Prostate gland (tissue), 2 donors: ENCODE measurements at regions not wholly inside any gene's neighbourhood (a gene's known extent, or its start where the extent isn't known, plus 50 kb on each side); places are given as distances from the start of the nearest gene placed in this dataset.

ENCODE experiments used
- POLR2A ChIP-seq: fragments of 450-650 bp; IDR thresholded peaks from one replicate; pipeline ENCODE4 v1.6.1; 2016; ENCODE audit warnings: antibody characterized with exemption, mild to moderate bottlenecking
- POLR2AphosphoS5 ChIP-seq: sonication (generic); formaldehyde crosslinking; IDR thresholded peaks from one replicate; pipeline ENCODE4 v1.6.1; 2017; ENCODE audit warnings: antibody characterized with exemption
- TF ChIP-seq, protein P1 (sequence below), 4 experiments: fragments of 200-600 bp in 2 of 4; fragments of 450-650 bp in 2 of 4; sonication (generic) in 2 of 4; IDR thresholded peaks; 1 replicate in 3 of 4; 2 replicates in 1 of 4; pipeline ENCODE4 v1.5.1; 2016 to 2019; ENCODE audit warnings: antibody characterized with exemption in 4 of 4, mild to moderate bottlenecking in 2 of 4, moderate library complexity in 2 of 4

DNA sequence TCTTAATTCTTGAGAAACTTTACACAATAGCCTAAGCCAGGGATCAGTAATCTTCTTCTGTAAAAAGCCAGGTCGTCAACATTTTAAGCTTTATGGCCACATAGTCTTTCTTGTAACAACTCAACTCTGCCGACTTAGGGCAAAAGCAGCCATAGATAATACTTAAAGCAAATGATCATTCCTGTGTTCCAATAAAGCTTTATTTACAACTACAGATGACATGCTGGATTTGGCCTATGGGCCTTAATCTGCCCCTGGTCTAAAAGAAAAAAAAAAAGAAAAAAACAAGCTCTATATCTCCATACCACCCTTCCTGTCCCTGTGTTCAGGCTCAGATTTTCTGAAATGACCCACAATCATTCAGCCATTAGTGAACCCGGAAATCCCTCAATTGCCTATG lies 220.3 kb downstream of the ENC1 start:
- TF ChIP-seq, protein P1, sequence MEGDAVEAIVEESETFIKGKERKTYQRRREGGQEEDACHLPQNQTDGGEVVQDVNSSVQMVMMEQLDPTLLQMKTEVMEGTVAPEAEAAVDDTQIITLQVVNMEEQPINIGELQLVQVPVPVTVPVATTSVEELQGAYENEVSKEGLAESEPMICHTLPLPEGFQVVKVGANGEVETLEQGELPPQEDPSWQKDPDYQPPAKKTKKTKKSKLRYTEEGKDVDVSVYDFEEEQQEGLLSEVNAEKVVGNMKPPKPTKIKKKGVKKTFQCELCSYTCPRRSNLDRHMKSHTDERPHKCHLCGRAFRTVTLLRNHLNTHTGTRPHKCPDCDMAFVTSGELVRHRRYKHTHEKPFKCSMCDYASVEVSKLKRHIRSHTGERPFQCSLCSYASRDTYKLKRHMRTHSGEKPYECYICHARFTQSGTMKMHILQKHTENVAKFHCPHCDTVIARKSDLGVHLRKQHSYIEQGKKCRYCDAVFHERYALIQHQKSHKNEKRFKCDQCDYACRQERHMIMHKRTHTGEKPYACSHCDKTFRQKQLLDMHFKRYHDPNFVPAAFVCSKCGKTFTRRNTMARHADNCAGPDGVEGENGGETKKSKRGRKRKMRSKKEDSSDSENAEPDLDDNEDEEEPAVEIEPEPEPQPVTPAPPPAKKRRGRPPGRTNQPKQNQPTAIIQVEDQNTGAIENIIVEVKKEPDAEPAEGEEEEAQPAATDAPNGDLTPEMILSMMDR (IDR thresholded peaks at IDR 0.05) = no peak
- no peak for TF ChIP-seq POLR2A
- no peak for TF ChIP-seq POLR2AphosphoS5
